A549 (cell line): ENCODE measurements at regions not wholly inside any gene's neighbourhood (a gene's known extent, or its start where the extent isn't known, plus 50 kb on each side); places are given as distances from the start of the nearest gene placed in this dataset.

Source experiments
- ATAC-seq, 2 experiments: fragments of 200-7000 bp in 1 of 2; fragments of >200 bp in 1 of 2; cut with Nextera tagmentation in 1 of 2; cut with Tn5 transposase in 1 of 2; 3 replicates each; pipeline versions ENCODE4 v1.8.0 to v1.9.1; 2018 to 2020; ENCODE audit warnings: mild to moderate bottlenecking in 1 of 2, moderate library complexity in 1 of 2
- CTCF ChIA-PET: fragments of 300-600 bp; sonication (Branson Sonifier 250); formaldehyde crosslinking; extraction: SDS; loops from one replicate; lab custom pipeline; 2021; ENCODE audit warnings: antibody characterized with exemption, inconsistent platforms; lab: Yijun Ruan, JAX
- POLR2A ChIA-PET: fragments of 350-600 bp; formaldehyde crosslinking; extraction: SDS; loops from one replicate; lab custom pipeline; 2021; ENCODE audit warnings: antibody characterized with exemption, inconsistent platforms; lab: Yijun Ruan, JAX
- DNase-seq, 2 experiments: peaks; one replicate each; pipeline versions ENCODE4 v3.0.0 to v3.0.0-alpha.2; 2011 to 2016; ENCODE audit warnings: low read depth in 1 of 2, low spot score in 1 of 2
- FAIRE-seq: peaks from 2 replicates; lab custom pipeline; 2011; peaks lifted over from hg19 to GRCh38; lab: Jason Lieb, UNC
- H3K27ac ChIP-seq, 2 experiments: fragments of >200 bp; sonication (Bioruptor Twin); formaldehyde crosslinking; 3 replicates each; pipeline ENCODE4 v1.5.1; 2016 to 2017
- H3K4me1 ChIP-seq: fragments of >200 bp; sonication (Bioruptor Twin); formaldehyde crosslinking; 3 replicates; pipeline ENCODE4 v1.6.1; 2016
- H3K4me2 ChIP-seq: fragments of >200 bp; sonication (Bioruptor Twin); formaldehyde crosslinking; 3 replicates; pipeline ENCODE4 v1.6.1; 2016
- H3K4me3 ChIP-seq: fragments of >200 bp; sonication (Bioruptor Twin); formaldehyde crosslinking; 3 replicates; pipeline ENCODE4 v1.5.1; 2016
- H3K9me3 ChIP-seq: fragments of >200 bp; sonication (Bioruptor Twin); formaldehyde crosslinking; 3 replicates; pipeline ENCODE4 v1.6.1; 2016
- BCL3 ChIP-seq: fragments of >200 bp; sonication (Bioruptor Twin); formaldehyde crosslinking; IDR thresholded peaks from 3 replicates; pipeline ENCODE4 v1.6.1; 2016
- CHD2 ChIP-seq: fragments of 150-350 bp; IDR thresholded peaks from 2 replicates; pipeline ENCODE4 v1.6.1; 2014; ENCODE audit warnings: low read length; ENCODE audit not compliant: partially characterized antibody
- EHF ChIP-seq: fragments of 250-450 bp; sonication (Bioruptor Pico); IDR thresholded peaks from 2 replicates; pipeline ENCODE4 v1.5.0; 2020; ENCODE audit warnings: mild to moderate bottlenecking
- EHMT2 ChIP-seq: fragments of 200-600 bp; sonication (generic); IDR thresholded peaks from 2 replicates; pipeline ENCODE4 v1.6.1; 2016; ENCODE audit warnings: antibody characterized with exemption, low read depth, mild to moderate bottlenecking, moderate library complexity
- EP300 ChIP-seq, 2 experiments: fragments of >200 bp; sonication (Bioruptor Twin); formaldehyde crosslinking; IDR thresholded peaks; 2 replicates in 1 of 2; 3 replicates in 1 of 2; pipeline ENCODE4 v1.6.1; 2016 to 2017
- FOSB ChIP-seq: fragments of 250-450 bp; sonication (Bioruptor Pico); IDR thresholded peaks from 2 replicates; pipeline ENCODE4 v1.5.0; 2020; ENCODE audit warnings: mild to moderate bottlenecking, moderate library complexity
- FOSL2 ChIP-seq, 2 experiments: fragments of 450-650 bp in 1 of 2; fragments of >200 bp in 1 of 2; sonication (Bioruptor Twin) in 1 of 2; formaldehyde crosslinking; IDR thresholded peaks; 2 replicates each; pipeline versions ENCODE4 v1.5.0 to v1.6.1; 2016 to 2020; ENCODE audit warnings: mild to moderate bottlenecking in 1 of 2, moderate library complexity in 1 of 2
- HDAC2 ChIP-seq: fragments of 200-600 bp; sonication (generic); IDR thresholded peaks from 2 replicates; pipeline ENCODE4 v1.6.1; 2016
- HES2 ChIP-seq: fragments of >200 bp; sonication (Bioruptor Twin); formaldehyde crosslinking; IDR thresholded peaks from 2 replicates; pipeline ENCODE4 v1.6.1; 2016
- HOXB13 ChIP-seq: fragments of 250-450 bp; sonication (Bioruptor Pico); IDR thresholded peaks from 2 replicates; pipeline ENCODE4 v1.5.0; 2020; ENCODE audit warnings: low read depth, mild to moderate bottlenecking, moderate library complexity
- JUN ChIP-seq, 2 experiments: fragments of >200 bp; sonication (Bioruptor Twin); formaldehyde crosslinking; IDR thresholded peaks; 2 replicates in 1 of 2; 3 replicates in 1 of 2; pipeline ENCODE4 v1.6.1; 2016 to 2017
- MAFK ChIP-seq: fragments of 450-650 bp; IDR thresholded peaks from 2 replicates; pipeline ENCODE4 v1.6.1; 2014; ENCODE audit not compliant: partially characterized antibody
- MAZ ChIP-seq: fragments of 150-350 bp; IDR thresholded peaks from 2 replicates; pipeline ENCODE4 v1.6.1; 2014; ENCODE audit warnings: antibody characterized with exemption, low read depth, low read length, borderline replicate concordance
- NPAS2 ChIP-seq: fragments of 250-450 bp; sonication (Bioruptor Pico); IDR thresholded peaks from 2 replicates; pipeline ENCODE4 v1.8.0; 2022; ENCODE audit warnings: mild to moderate bottlenecking, moderate library complexity, borderline replicate concordance
- PBX3 ChIP-seq: IDR thresholded peaks from 2 replicates; pipeline ENCODE4 v1.6.1; 2012
- PHF8 ChIP-seq: fragments of 200-600 bp; sonication (generic); IDR thresholded peaks from 2 replicates; pipeline ENCODE4 v1.6.1; 2016; ENCODE audit warnings: low read depth, mild to moderate bottlenecking, antibody characterized with exemption, moderate library complexity, borderline replicate concordance
- POLR2AphosphoS2 ChIP-seq: conservative IDR thresholded peaks from 2 replicates; pipeline ENCODE4 v1.6.1; 2012; ENCODE audit warnings: low read length, improper control_type of control experiment, inconsistent platforms
- RAD21 ChIP-seq, 2 experiments: fragments of >200 bp in 1 of 2; sonication (Bioruptor Twin) in 1 of 2; formaldehyde crosslinking in 1 of 2; IDR thresholded peaks in 1 of 2; conservative IDR thresholded peaks in 1 of 2; 2 replicates in 1 of 2; 3 replicates in 1 of 2; pipeline ENCODE4 v1.6.1; 2012 to 2018; ENCODE audit warnings: inconsistent platforms in 1 of 2
- RARB ChIP-seq: fragments of 250-450 bp; sonication (Bioruptor Pico); IDR thresholded peaks from 2 replicates; pipeline ENCODE4 v1.8.0; 2021; ENCODE audit warnings: mild to moderate bottlenecking, moderate library complexity
- RCOR1 ChIP-seq: fragments of 150-350 bp; IDR thresholded peaks from 2 replicates; pipeline ENCODE4 v1.6.1; 2014; ENCODE audit warnings: antibody characterized with exemption, low read length, low read depth
- REST ChIP-seq: fragments of 200-600 bp; sonication (generic); IDR thresholded peaks from 2 replicates; pipeline ENCODE4 v1.6.1; 2016; ENCODE audit warnings: antibody characterized with exemption, mild to moderate bottlenecking, moderate library complexity
- RFX5 ChIP-seq: fragments of 450-650 bp; IDR thresholded peaks from 2 replicates; pipeline ENCODE4 v1.7.1; 2014; ENCODE audit warnings: antibody characterized with exemption, mild to moderate bottlenecking, moderate library complexity
- SREBF2 ChIP-seq: fragments of 450-650 bp; IDR thresholded peaks from 2 replicates; pipeline ENCODE4 v1.6.1; 2014; ENCODE audit warnings: mild to moderate bottlenecking, moderate library complexity
- TP53 ChIP-seq: fragments of 250-450 bp; sonication (Bioruptor Pico); IDR thresholded peaks from 2 replicates; pipeline ENCODE4 v1.5.0; 2021; ENCODE audit warnings: mild to moderate bottlenecking, moderate library complexity
- USF2 ChIP-seq: fragments of 450-650 bp; IDR thresholded peaks from 2 replicates; pipeline ENCODE4 v1.6.1; 2014; ENCODE audit warnings: antibody characterized with exemption
- ZFP36 ChIP-seq: fragments of 450-650 bp; IDR thresholded peaks from 2 replicates; pipeline ENCODE4 v1.6.1; 2014; ENCODE audit warnings: borderline replicate concordance; ENCODE audit not compliant: partially characterized antibody
- WGBS: methylation state at CpG from one replicate; pipeline ENCODE4 v1.1.6; 2017; ENCODE audit errors: missing lambda C conversion rate; 5-methylcytosine and 5-hydroxymethylcytosine counted together

- TF ChIP-seq EP300 (IDR thresholded peaks at IDR 0.05) (no peak), ZFP36 (no peak)
Observed at GRCh38 chr2:166628478-166629136, 134.6 kb upstream of the SCN7A start (continued).

GRCh38 chr2:166627893-166628292 is 133.8 kb upstream of the SCN7A start:
- no peaks in the 10 kb centered on the region for H3K9me3 ChIP-seq
- 67% methylated on average over 2 of the region's 2 CpGs for WGBS
- no peaks in the 10 kb centered on the region for H3K4me1 ChIP-seq
- DNase-seq (no peak), FAIRE-seq (no peak), ATAC-seq (no peak)
- ChIA-PET CTCF (no interaction called here), POLR2A (no interaction called here)
- no peak overlapping the region for H3K4me3 ChIP-seq
- H3K4me2 ChIP-seq, result no peak overlapping the region
- TF ChIP-seq NPAS2 (CRISPR knock-in tag) (no peak), MAZ (no peak), POLR2AphosphoS2 (no peak), TP53 (CRISPR knock-in tag) (no peak), PHF8 (no peak), HES2 (no peak), EHMT2 (no peak), HOXB13 (CRISPR knock-in tag) (no peak), FOSL2 (IDR thresholded peaks at IDR 0.05) (no peak), FOSL2 (CRISPR knock-in tag; IDR thresholded peaks at IDR 0.05) (no peak), RFX5 (no peak), RAD21 (conservative IDR thresholded peaks at IDR 0.05 in 1 of 2, IDR thresholded peaks at IDR 0.05 in 1 of 2) (no peak), RARB (no peak)
- H3K27ac ChIP-seq, result no peak overlapping the region

GRCh38 chr2:166625670-166626069 is 131.6 kb upstream of the SCN7A start:
- H3K27ac ChIP-seq, result no peak overlapping the region
- H3K4me2 ChIP-seq, result no peak overlapping the region
- CTCF ChIA-PET, result no interaction called here
- no peaks in the 10 kb centered on the region for H3K9me3 ChIP-seq
- no peak overlapping the region for H3K4me3 ChIP-seq
- no peak for FAIRE-seq
- POLR2A ChIA-PET, result no interaction called here
- DNase-seq, result no peak
- TF ChIP-seq RCOR1, result no peak
- TF ChIP-seq MAFK, result no peak
- TF ChIP-seq HOXB13 (CRISPR knock-in tag), result no peak
- no peak for TF ChIP-seq PBX3
- TF ChIP-seq HDAC2, result no peak
- no peak for TF ChIP-seq RARB
- no peak for TF ChIP-seq FOSL2 (IDR thresholded peaks at IDR 0.05)
- TF ChIP-seq FOSL2 (CRISPR knock-in tag; IDR thresholded peaks at IDR 0.05), result no peak
- TF ChIP-seq FOSB (CRISPR knock-in tag), result no peak
- TF ChIP-seq POLR2AphosphoS2, result no peak
- no peak for TF ChIP-seq PHF8
- TF ChIP-seq CHD2, result no peak
- no peak for TF ChIP-seq USF2
- no peak for TF ChIP-seq SREBF2
- no peak for TF ChIP-seq BCL3
- no peak for TF ChIP-seq REST
- TF ChIP-seq JUN (IDR thresholded peaks at IDR 0.05), result no peak
- TF ChIP-seq MAZ, result no peak
- TF ChIP-seq EHF, result no peak
- no peak for TF ChIP-seq EHMT2
- WGBS, result 14% methylated on average over 1 of the region's 1 CpG
- H3K4me1 ChIP-seq, result no peaks in the 10 kb centered on the region
- ATAC-seq, result no peak
